Sciatic nerve (tissue), 2 donors: ENCODE measurements at regions not wholly inside any gene's neighbourhood (a gene's known extent, or its start where the extent isn't known, plus 50 kb on each side); places are given as distances from the start of the nearest gene placed in this dataset.
"Not testable (repeated sequence)": the region's sequence is repeated elsewhere in the genome, so short reads cannot be mapped to it uniquely, and the experiment has no call there.

ENCODE experiments used
- ATAC-seq: fragments of 200-7000 bp; cut with Tn5 transposase; one replicate; pipeline ENCODE4 v1.9.1; 2020; ENCODE audit warnings: mild to moderate bottlenecking, moderate library complexity
- DNase-seq: peaks from one replicate; pipeline ENCODE4 v3.0.0-alpha.2; 2020; ENCODE audit warnings: low spot score
- intact Hi-C: fragments of 100-400 bp; cut with DNase I; formaldehyde crosslinking; loops from one replicate; pipeline ENCODE4 v1.14.2; 2022
- donor health status: DM: no; HTN: no; CAD: no.
- donor health status: DM: no; HTN: no; CAD: no.

DNA sequence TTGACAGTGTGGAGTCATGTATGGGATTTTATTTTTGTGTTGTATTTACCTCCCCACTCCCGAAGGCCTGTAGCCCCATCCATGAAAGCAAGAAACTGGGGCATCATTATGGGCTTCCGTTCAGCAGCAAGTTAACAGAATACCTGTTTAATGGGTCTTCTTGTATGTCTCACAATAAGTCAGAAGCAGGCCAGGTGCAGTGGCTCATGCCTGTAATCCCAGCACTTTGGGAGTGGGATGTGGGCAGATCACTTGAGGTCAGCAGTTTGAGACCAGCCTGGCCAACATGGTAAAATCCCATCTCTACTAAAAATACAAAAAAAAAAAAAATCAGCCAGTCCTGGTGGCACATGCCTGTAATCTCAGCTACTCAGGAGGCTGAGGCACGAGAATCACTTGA, 239.7 kb downstream of the SMAD2 start:
- intact Hi-C loops, ATAC-seq, DNase-seq: not testable (repeated sequence)

DNA sequence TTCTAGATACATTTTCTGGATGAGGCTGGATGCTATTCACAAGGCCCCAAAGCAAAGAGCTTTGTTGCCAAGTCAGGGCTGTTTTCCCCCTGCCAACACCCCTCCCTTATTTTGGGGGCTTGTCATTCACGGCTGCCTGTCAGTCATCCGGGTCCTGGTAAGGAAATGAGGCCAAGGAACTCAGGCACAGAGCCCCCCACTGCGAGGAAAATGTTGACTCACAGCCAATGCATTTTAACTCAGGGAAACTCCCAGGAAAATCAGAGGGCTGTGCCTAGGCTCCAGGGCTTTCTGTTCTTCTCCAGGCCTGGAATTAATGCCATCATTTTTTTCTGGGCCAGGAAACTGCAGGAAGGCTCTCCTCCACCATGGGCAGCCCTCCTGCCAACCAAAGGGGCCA, 241.1 kb downstream of the SMAD2 start:
- intact Hi-C loops: no loop called here
- ATAC-seq (no peak), DNase-seq (no peak)

DNA sequence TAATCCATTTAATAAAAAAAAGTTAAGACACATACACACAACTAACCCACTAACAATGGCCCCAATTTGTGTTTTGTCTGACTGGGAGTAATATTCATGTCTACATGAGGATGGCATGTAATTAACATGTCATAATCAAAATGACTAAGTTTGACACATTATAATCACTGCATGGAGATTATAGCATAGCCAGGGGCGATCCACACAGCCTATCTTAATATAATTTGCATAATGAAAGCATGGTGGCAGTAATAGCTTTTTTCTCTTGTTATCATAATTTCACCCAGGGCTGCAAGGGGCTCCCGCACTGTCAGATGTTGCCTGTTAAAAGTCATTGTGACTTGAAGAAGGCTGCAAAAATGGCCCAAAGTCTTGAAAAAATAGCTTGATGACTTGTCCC, 243.7 kb downstream of the SMAD2 start:
- intact Hi-C loops: no loop called here
- DNase-seq (no peak), ATAC-seq (no peak)

DNA sequence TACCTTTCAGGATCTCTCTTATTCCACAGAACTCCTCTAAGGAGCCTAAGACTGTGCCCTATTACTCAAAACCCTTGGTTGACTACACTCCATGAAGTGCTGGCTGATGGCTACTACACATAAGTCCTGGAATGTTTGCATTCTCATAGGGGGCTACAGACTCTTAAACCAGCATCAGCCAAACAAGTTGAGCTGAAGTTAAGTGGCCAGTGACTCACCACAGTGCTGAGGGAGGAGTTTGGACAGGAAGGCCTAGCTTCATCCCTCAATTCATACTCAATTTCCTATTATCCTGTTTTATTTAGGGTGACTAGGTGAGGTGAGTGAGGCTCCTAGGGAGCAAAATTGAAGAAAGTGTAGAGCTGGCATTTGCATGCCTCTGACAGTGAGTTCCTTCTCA, 246.7 kb downstream of the SMAD2 start:
- ATAC-seq (no peak), DNase-seq (no peak)
- intact Hi-C loops: no loop called here

DNA sequence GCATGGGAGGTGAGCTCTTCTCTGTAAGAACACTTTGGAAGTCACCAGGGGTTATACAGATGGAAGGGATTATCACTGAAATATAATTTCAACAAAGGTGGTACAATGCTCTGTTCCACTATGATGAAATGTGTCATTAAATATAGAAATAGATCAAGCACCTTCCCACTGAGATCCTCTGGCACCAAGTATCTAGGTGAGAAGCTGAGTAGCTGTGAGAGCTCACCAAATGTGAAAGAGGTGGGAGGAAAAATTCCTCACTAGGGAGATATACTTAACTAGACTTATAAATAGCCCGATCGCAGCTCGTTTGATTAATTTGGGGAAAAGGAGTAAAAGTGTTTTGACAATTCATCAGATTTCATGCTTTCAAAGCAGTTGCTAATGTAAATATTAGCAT, 247.6 kb downstream of the SMAD2 start:
- ATAC-seq (no peak), DNase-seq (no peak)
- intact Hi-C loops: no loop called here

DNA sequence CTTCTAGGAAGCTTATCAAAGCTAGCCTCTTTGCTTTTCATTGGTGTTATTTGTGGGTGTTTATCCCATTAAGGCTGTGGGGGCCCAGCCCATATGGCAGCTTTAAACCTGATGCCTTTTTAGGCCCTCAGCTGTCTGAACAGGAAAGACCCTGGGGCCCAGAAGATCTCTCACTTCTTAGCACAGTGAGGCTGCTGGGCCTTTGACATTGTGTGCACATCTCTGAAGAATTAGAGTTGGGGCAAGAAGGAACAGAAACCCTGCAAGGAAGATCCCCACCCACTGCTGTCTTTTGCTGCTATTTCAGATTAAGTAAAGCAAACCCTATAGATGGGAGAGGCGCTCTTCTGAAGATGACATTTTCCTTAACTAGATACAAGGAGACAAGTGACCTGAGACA, 250.0 kb downstream of the SMAD2 start:
- intact Hi-C loops: no loop called here
- no peak for DNase-seq
- no peak for ATAC-seq

DNA sequence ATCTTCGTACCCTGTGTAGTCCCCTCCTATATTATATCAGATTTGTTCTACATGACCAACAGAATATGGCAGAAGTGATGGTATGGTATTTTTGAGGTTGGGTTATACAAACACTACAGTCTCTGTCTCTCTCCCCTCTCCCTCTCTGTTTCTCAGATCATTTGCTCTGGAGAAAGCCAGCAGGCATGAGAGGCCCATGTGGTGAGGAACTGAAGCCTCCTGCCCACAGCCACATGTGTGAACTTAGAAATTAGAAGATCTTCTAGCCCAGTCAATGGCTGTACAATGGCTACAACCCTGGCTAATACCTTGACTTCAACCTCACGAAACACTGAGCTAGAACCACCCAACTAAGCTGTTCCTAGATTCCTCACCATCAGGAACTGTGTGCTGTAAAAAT, 250.6 kb downstream of the SMAD2 start:
- intact Hi-C loops: no loop called here
- ATAC-seq: no peak
- no peak for DNase-seq

DNA sequence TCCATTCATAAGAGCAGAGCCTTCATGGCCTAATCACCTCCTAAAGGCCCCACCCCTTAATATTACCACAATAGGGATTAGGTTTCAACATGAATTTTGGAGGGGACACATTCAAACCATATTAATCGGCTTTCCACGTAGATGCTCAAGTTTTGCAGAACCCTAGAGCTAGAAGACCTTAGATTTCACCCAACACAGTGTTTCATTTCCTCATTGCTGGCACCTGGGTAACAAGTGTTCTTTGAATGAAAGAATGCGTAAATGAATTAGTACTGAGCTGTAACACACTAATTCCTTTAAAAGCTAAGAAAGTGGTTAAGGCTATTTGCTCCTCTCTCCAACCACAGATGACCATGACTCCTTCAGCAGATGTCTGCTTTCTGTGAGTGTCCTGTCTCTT, 252.5 kb downstream of the SMAD2 start:
- intact Hi-C loops: no loop called here
- no peak for DNase-seq
- ATAC-seq: no peak

DNA sequence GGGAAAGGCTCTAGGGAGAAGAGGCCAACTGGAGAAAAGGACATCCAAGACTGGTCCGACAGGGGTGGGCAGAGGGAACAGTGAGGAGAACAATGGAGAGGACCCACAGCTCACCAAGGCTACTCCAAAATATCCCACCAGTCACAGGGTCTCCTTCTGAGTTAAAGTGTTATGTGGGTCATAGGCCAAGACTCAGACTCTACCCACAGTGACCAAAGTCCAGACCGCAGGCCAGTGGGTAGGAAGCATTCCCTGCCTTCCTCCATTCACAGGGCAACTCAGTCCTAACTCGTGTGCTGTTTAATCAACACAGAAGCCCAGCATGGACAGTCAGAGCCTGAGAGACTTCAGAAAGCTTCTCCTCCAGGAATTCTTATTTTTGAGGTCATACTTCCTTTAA, 260.6 kb downstream of the SMAD2 start:
- intact Hi-C loops: no loop called here
- ATAC-seq (no peak), DNase-seq (no peak)

DNA sequence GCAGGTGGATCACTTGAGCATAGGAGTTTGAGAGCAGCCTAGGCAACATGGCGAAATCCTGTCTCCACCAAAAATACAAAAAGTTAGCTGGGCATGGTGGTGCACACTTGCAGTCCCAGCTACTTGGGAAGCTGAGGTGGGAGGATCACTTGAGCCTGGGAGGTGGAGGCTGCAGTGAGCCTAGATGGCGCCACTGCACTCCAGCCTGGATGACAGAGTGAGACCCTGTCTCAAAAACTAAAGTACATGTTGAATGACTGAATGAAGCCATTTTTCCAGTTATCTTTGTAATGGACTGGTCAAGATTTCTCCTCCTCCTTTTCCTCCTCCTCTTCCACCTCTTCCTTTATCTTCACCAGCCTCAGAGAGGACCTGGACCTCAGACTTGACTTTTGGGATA, 272.0 kb downstream of the SMAD2 start:
- intact Hi-C loops: no loop called here
- no peak for ATAC-seq
- DNase-seq: no peak

DNA sequence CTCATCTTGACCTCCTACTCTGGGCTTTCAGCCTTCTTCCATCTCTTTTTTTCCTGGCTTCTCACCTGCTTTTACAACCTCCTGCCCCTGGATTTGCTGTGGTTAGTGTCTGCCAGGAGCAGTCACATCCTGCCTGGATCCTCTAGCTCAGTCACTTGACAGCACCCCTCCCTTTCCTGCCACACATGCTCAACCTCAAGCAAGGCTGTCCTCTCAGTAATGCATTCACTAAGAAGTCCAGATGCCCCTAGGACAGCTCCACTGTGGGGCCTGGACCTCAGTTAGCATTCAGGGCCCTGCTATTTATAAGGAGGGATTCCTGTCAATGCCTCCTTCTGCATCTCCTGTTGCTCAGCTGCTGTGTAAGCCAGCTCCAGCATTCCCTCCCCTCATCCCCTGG, 275.5 kb downstream of the SMAD2 start:
- DNase-seq: no peak
- no peak for ATAC-seq
- intact Hi-C loops: no loop called here

DNA sequence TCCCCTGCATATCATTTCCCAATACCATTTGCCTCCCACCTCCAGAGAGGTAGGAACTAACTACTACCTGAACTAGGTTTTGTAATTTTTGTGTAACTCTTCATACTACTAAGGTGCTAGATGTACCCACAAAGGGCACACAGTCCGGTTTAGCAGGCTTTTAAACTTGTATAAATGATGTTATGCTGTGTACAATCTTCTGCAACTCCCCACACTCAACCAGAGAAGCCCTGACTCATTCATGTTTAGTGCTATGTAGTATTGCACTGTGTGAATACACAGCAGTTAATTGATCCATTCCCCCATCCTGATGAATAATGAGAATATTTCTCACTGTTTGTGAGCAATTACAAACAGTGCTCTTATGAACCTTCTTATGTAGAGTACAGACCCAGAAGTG, 285.6 kb downstream of the SMAD2 start:
- ATAC-seq: no peak
- no peak for DNase-seq
- intact Hi-C loops: no loop called here

DNA sequence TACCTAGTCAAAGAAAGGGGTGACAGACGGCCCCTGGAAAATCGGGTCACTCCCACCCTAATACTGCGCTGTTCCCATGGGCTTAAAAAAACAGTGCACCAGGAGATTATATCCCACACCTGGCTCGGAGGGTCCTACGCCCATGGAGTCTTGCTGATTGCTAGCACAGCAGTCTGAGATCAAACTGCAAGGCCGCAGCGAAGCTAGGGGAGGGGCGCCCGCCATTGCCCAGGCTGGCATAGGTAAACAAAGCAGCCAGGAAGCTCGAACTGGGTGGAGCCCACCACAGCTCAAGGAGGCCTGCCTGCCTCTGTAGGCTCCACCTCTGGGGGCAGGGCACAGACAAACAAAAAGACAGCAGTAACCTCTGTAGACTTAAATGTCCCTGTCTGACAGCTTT, 292.9 kb downstream of the SMAD2 start:
- DNase-seq, intact Hi-C loops, ATAC-seq: not testable (repeated sequence)

DNA sequence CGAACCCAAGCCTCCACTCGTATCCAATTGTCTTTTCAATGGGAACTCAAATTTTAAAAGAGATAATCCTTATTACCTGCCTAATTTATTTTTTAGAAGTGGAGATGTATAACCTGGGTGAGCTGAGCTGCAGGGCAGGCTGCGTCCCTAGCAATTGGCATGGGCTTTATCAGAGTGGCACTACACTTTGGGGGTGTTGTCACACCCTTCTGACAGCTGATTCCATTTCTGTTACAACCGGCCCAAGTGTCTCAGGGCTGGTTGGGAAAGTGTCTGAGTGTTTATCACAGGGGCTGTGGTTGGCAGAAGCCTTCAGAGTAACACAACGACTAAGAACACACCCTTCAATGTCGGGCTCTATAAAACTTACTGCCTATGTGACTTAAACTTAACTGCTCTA, 295.0 kb downstream of the SMAD2 start:
- DNase-seq: no peak
- ATAC-seq: no peak
- intact Hi-C loops: no loop called here

DNA sequence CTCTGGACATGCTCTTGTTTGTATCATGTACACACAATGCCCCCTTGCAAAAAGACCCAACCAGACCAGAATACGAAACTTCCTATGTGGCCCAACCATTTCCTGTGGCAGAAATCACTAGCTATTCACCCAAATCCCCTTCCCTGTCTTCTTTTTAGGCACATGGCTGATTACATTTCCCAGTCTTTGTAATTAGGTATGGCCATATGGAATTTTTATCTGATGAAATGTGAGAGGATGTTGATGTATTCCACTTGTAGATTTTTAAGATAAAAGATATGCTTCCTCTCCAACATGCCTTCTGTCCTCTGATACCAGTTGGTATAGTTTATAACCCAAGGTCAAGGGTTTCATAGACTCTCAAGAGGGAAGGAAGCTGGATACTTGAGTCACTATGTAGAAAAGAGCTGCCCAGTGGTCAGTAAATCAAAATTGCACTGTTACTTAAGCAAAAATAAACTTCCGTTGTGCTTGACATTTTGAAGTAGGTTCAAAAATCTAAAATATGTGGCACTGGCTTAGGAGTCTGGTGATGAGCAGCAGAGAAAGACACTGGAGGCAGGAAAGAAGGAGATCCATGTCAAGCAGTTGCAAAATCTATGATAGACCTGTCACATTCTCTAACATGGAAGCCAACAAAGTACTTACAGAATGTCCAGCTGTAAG, 297.4 kb downstream of the SMAD2 start:
- intact Hi-C loops: no loop called here
- ATAC-seq (no peak), DNase-seq (no peak)

DNA sequence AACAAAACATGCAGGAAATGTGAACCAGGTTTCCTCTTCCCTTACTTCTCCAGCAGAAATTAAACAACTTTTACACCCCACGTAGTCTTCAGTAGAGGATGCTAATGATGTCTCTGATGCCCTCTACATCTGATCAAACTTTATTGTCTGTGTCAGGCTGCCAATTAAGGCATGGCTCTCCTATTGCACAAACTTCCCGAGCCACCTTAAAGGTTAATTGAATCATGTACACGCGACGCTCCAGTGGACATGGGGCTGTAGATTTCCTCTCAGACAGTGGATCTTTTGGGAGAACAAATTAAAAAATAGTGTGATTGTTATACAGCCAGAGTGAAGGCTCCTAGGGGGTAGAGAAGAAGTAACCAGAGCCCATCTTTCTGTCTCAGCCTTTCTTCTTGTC, 301.6 kb downstream of the SMAD2 start:
- DNase-seq (no peak), ATAC-seq (no peak)
- intact Hi-C loops: no loop called here

DNA sequence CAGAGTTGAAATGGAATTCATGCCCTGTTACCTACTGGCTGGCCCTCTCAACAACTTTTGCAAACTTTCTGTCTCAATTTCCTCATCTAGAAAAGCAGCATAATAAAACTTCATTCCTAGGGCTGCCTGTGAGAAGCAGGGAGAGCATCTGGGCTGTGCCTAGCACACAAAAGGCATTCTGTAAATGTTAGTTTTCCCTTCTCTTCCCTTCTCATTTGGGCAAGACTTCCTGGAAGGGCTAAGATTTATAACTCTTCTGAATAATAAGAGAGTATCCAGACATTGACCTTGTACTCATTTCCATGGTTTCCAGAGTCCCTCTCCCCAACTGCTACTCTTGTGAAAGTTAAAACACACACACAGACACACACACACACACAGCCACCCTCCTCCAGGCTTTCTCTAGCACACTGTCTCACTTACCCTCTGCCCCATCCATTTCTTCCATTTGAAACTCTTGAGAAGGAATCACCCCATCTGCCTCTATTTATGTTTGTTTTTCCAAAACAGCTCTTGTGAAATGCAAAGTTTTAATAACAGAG, 302.1 kb downstream of the SMAD2 start:
- intact Hi-C loops: no loop called here
- no peak for DNase-seq

DNA sequence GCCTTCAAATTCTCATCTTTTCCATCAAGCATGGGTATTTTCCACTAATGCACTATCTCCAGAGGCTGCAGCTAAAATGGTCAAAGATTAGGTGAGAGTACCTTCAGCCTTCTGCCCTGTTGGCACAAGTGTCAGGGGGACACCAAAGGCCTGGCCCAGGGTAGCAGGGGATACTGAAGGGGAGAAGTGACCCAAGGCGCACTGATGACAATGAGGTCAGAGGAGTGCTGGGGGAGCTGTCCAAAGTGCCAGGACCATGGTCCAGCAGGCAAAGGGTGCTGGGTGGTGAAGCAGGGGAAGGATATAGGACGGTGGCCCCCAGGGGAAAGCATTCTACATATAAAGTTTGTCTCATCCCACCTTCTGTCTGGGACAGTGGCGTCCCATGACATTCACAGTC, 303.4 kb downstream of the SMAD2 start:
- ATAC-seq (no peak), DNase-seq (no peak)
- intact Hi-C loops: no loop called here

More for the DNA sequence above, 302.1 kb downstream of the SMAD2 start:
- peak; percentile 41 for ATAC-seq

DNA sequence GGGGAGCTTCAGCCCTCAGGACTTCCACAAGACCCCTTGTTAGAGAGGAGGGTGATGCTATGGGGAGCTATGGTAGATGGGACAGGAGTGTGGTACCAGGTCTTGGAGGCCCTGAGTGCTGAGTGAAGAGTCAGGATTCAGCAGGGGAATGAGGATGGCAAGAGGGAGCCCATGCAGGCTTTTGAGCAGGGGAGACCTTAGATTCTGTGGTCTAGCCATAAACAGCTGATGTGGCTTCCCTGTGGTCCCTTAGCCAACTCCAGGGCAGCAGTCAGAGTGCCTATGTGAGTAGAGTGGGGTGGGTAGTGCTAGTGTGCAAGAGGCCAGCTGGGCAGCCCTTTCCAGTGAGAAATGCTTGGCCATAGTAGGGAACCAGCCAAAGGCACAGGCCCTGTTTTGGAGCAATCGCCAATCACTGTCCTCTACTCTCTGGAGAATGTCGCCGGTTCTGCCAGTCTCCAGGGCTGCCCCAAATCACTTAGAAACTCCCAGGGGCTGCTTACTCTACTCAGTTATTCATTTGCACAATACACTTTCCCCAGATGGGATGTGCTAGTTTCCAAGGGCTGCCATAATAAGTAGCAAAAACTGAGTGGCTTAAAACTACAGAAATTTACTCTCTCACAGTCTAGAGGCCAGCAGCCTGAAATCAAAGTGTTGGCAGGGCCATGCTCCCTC, 310.5 kb downstream of the SMAD2 start:
- DNase-seq (no peak), ATAC-seq (no peak)
- intact Hi-C loops: no loop called here

DNA sequence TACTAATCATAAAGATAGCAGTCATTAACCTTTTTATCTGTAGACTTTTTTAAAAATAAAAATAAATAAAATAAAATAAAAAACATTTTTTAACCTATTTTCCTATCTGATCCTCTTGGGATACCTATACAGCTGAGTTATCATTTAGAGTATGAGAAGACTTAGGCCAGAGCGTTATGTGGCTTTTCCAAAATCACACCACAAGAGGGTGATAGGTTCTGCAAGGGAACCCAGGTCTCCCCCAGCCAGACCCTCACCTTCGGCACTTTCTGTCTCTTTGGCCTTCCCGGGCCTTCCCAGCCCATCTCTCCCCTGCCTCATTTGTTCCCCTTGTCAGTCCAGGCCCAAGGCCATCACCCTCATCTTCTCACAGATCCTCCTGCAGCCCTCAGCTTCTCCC, 311.7 kb downstream of the SMAD2 start:
- DNase-seq: no peak
- ATAC-seq: no peak
- intact Hi-C loops: no loop called here

DNA sequence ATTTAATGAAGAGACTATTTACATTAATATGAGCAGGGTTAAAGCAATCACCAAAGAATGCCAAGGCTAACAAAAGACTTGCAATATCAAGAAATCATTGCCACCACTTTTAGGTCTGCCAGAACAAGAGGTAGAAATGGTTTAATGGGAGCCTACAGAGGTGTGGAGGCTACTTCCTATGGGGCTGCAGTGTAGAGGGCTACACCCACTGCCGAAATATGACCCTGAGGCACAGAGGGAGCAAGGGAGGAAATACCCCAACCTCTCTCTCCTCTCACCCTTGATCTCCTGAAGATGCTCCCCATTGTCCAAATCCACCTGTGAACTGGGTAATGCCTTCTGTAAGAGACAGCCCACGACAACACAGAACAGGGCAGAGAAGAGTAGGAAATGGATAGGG, 315.4 kb downstream of the SMAD2 start:
- intact Hi-C loops: no loop called here
- DNase-seq (no peak), ATAC-seq (peak; percentile 43)
